Activated T-cell treated with anti-CD3 and anti-CD28 coated beads, Interleukin-2, amount 50 U/mL, for 24 hours (primary cell): ENCODE measurements at regions not wholly inside any gene's neighbourhood (a gene's known extent, or its start where the extent isn't known, plus 50 kb on each side); places are given as distances from the start of the nearest gene placed in this dataset.
"Not testable (repeated sequence)": the region's sequence is repeated elsewhere in the genome, so short reads cannot be mapped to it uniquely, and the experiment has no call there.

Experiments
- DNase-seq: peaks from one replicate; pipeline ENCODE4 v3.0.0-alpha.2; 2020
- H3K27ac Mint-ChIP-seq: 2 replicates; pipeline ENCODE4 v1.8.0; 2020; ENCODE audit warnings: mild to moderate bottlenecking, mixed read lengths
- H3K27me3 Mint-ChIP-seq: 2 replicates; pipeline ENCODE4 v1.8.0; 2020; ENCODE audit warnings: mixed read lengths
- H3K36me3 Mint-ChIP-seq: 2 replicates; pipeline ENCODE4 v1.8.0; 2020; ENCODE audit warnings: low read depth, mixed read lengths
- H3K4me1 Mint-ChIP-seq: 2 replicates; pipeline ENCODE4 v1.8.0; 2020; ENCODE audit warnings: low read depth, mixed read lengths
- H3K4me3 Mint-ChIP-seq: 2 replicates; pipeline ENCODE4 v1.8.0; 2020; ENCODE audit warnings: mild to moderate bottlenecking, moderate library complexity, mixed read lengths
- H3K9me3 Mint-ChIP-seq: 2 replicates; pipeline ENCODE4 v1.8.0; 2020; ENCODE audit warnings: mixed read lengths

GRCh38 chr7:119620769-119621168 is 652.2 kb upstream of the KCND2 start:
- Mint-ChIP-seq H3K4me3 (no peak overlapping the region), H3K27me3 (no peaks in the 10 kb centered on the region), H3K27ac (no peak overlapping the region), H3K4me1 (no peaks in the 10 kb centered on the region), H3K36me3 (no peaks in the 10 kb centered on the region), H3K9me3 (peaks cover 24% of the 10 kb centered on the region)
- DNase-seq, result no peak

- Mint-ChIP-seq H3K36me3 (no peaks in the 10 kb centered on the region), H3K9me3 (peaks cover 18% of the 10 kb centered on the region), H3K4me1 (no peaks in the 10 kb centered on the region), H3K4me3 (no peak overlapping the region), H3K27me3 (no peaks in the 10 kb centered on the region), H3K27ac (no peak overlapping the region)
- no peak for DNase-seq
Observed at GRCh38 chr7:119623427-119623826, 649.5 kb upstream of the KCND2 start.

GRCh38 chr7:119630406-119630969 is 642.5 kb upstream of the KCND2 start:
- no peak for DNase-seq
- H3K27ac Mint-ChIP-seq, result no peak overlapping the region
- no peaks in the 10 kb centered on the region for H3K27me3 Mint-ChIP-seq
- no peak overlapping the region for H3K4me3 Mint-ChIP-seq
- peaks cover 2% of the 10 kb centered on the region for H3K9me3 Mint-ChIP-seq
- H3K36me3 Mint-ChIP-seq, result no peaks in the 10 kb centered on the region
- no peaks in the 10 kb centered on the region for H3K4me1 Mint-ChIP-seq

GRCh38 chr7:119633812-119634211 is 639.2 kb upstream of the KCND2 start:
- not testable (repeated sequence) for H3K4me3 Mint-ChIP-seq, DNase-seq, H3K27me3 Mint-ChIP-seq, H3K27ac Mint-ChIP-seq, H3K36me3 Mint-ChIP-seq, H3K4me1 Mint-ChIP-seq
- peaks cover 12% of the 10 kb centered on the region for H3K9me3 Mint-ChIP-seq

GRCh38 chr7:119640326-119640725 is 632.6 kb upstream of the KCND2 start:
- H3K4me3 Mint-ChIP-seq, result no peak overlapping the region
- no peaks in the 10 kb centered on the region for H3K27me3 Mint-ChIP-seq
- DNase-seq, result no peak
- H3K36me3 Mint-ChIP-seq, result no peaks in the 10 kb centered on the region
- H3K27ac Mint-ChIP-seq, result no peak overlapping the region
- H3K4me1 Mint-ChIP-seq, result no peaks in the 10 kb centered on the region
- peaks cover 13% of the 10 kb centered on the region for H3K9me3 Mint-ChIP-seq

- Mint-ChIP-seq H3K9me3 (peaks cover 13% of the 10 kb centered on the region), H3K36me3 (no peaks in the 10 kb centered on the region), H3K27me3 (no peaks in the 10 kb centered on the region), H3K4me3 (no peak overlapping the region), H3K27ac (no peak overlapping the region), H3K4me1 (no peaks in the 10 kb centered on the region)
- no peak for DNase-seq
Observed at GRCh38 chr7:119640861-119641260, 632.1 kb upstream of the KCND2 start.

- Mint-ChIP-seq H3K4me3 (no peak overlapping the region), H3K4me1 (no peaks in the 10 kb centered on the region), H3K27me3 (no peaks in the 10 kb centered on the region), H3K27ac (no peak overlapping the region), H3K36me3 (no peaks in the 10 kb centered on the region), H3K9me3 (peaks cover 8% of the 10 kb centered on the region)
- DNase-seq, result no peak
Observed at GRCh38 chr7:119643558-119643957, 629.4 kb upstream of the KCND2 start.

- no peaks in the 10 kb centered on the region for H3K36me3 Mint-ChIP-seq
- H3K27me3 Mint-ChIP-seq, result no peaks in the 10 kb centered on the region
- peaks cover 3% of the 10 kb centered on the region for H3K9me3 Mint-ChIP-seq
- H3K27ac Mint-ChIP-seq, result no peak overlapping the region
- no peaks in the 10 kb centered on the region for H3K4me1 Mint-ChIP-seq
- no peak overlapping the region for H3K4me3 Mint-ChIP-seq
- no peak for DNase-seq
Observed at GRCh38 chr7:119647286-119647685, 625.7 kb upstream of the KCND2 start.

GRCh38 chr7:119648752-119649151 is 624.2 kb upstream of the KCND2 start:
- H3K4me1 Mint-ChIP-seq, H3K9me3 Mint-ChIP-seq, DNase-seq, H3K4me3 Mint-ChIP-seq, H3K36me3 Mint-ChIP-seq, H3K27me3 Mint-ChIP-seq, H3K27ac Mint-ChIP-seq: not testable (repeated sequence)

GRCh38 chr7:119660080-119660479 is 612.9 kb upstream of the KCND2 start:
- H3K4me1 Mint-ChIP-seq, result no peaks in the 10 kb centered on the region
- no peaks in the 10 kb centered on the region for H3K36me3 Mint-ChIP-seq
- DNase-seq, result no peak
- H3K27me3 Mint-ChIP-seq, result no peaks in the 10 kb centered on the region
- peaks cover 7% of the 10 kb centered on the region for H3K9me3 Mint-ChIP-seq
- H3K27ac Mint-ChIP-seq, result no peak overlapping the region
- H3K4me3 Mint-ChIP-seq, result no peak overlapping the region

GRCh38 chr7:119664601-119665000 is 608.4 kb upstream of the KCND2 start:
- no peak for DNase-seq
- Mint-ChIP-seq H3K4me1 (no peaks in the 10 kb centered on the region), H3K36me3 (no peaks in the 10 kb centered on the region), H3K27me3 (no peaks in the 10 kb centered on the region), H3K9me3 (peaks cover 8% of the 10 kb centered on the region), H3K27ac (no peak overlapping the region), H3K4me3 (no peak overlapping the region)

- H3K4me3 Mint-ChIP-seq, result no peak overlapping the region
- H3K27me3 Mint-ChIP-seq, result no peaks in the 10 kb centered on the region
- H3K4me1 Mint-ChIP-seq, result no peaks in the 10 kb centered on the region
- H3K27ac Mint-ChIP-seq, result no peak overlapping the region
- H3K9me3 Mint-ChIP-seq, result peaks cover 8% of the 10 kb centered on the region
- H3K36me3 Mint-ChIP-seq, result no peaks in the 10 kb centered on the region
- no peak for DNase-seq
Observed at GRCh38 chr7:119665796-119666195, 607.2 kb upstream of the KCND2 start.

- DNase-seq, result no peak
- peaks cover 11% of the 10 kb centered on the region for H3K9me3 Mint-ChIP-seq
- H3K4me1 Mint-ChIP-seq, result no peaks in the 10 kb centered on the region
- no peaks in the 10 kb centered on the region for H3K36me3 Mint-ChIP-seq
- no peak overlapping the region for H3K27ac Mint-ChIP-seq
- H3K27me3 Mint-ChIP-seq, result no peaks in the 10 kb centered on the region
- no peak overlapping the region for H3K4me3 Mint-ChIP-seq
Observed at GRCh38 chr7:119681336-119681735, 591.6 kb upstream of the KCND2 start.

- H3K4me1 Mint-ChIP-seq, result no peaks in the 10 kb centered on the region
- no peaks in the 10 kb centered on the region for H3K27me3 Mint-ChIP-seq
- no peaks in the 10 kb centered on the region for H3K36me3 Mint-ChIP-seq
- H3K4me3 Mint-ChIP-seq, result no peak overlapping the region
- no peak for DNase-seq
- peaks cover 12% of the 10 kb centered on the region for H3K9me3 Mint-ChIP-seq
- H3K27ac Mint-ChIP-seq, result no peak overlapping the region
Observed at GRCh38 chr7:119684763-119685162, 588.2 kb upstream of the KCND2 start.

- no peak overlapping the region for H3K27ac Mint-ChIP-seq
- H3K36me3 Mint-ChIP-seq, result no peaks in the 10 kb centered on the region
- H3K9me3 Mint-ChIP-seq, result peaks cover 12% of the 10 kb centered on the region
- H3K4me3 Mint-ChIP-seq, result no peak overlapping the region
- DNase-seq, result no peak
- no peaks in the 10 kb centered on the region for H3K27me3 Mint-ChIP-seq
- no peaks in the 10 kb centered on the region for H3K4me1 Mint-ChIP-seq
Observed at GRCh38 chr7:119685906-119686305, 587.1 kb upstream of the KCND2 start.

- H3K4me3 Mint-ChIP-seq, result no peak overlapping the region
- no peak for DNase-seq
- peaks cover 12% of the 10 kb centered on the region for H3K9me3 Mint-ChIP-seq
- H3K36me3 Mint-ChIP-seq, result no peaks in the 10 kb centered on the region
- no peaks in the 10 kb centered on the region for H3K4me1 Mint-ChIP-seq
- H3K27ac Mint-ChIP-seq, result no peak overlapping the region
- no peaks in the 10 kb centered on the region for H3K27me3 Mint-ChIP-seq
Observed at GRCh38 chr7:119688831-119689230, 584.1 kb upstream of the KCND2 start.
